HG03103 (cell line): ENCODE measurements at regions not wholly inside any gene's neighbourhood (a gene's known extent, or its start where the extent isn't known, plus 50 kb on each side); places are given as distances from the start of the nearest gene placed in this dataset.
"Not testable (repeated sequence)": the region's sequence is repeated elsewhere in the genome, so short reads cannot be mapped to it uniquely, and the experiment has no call there.

ENCODE experiments used
- ATAC-seq: cut with Tn5 transposase; IDR thresholded peaks from one replicate; pipeline ENCODE4 v1.9.1; 2021; ENCODE audit warnings: low read depth; ENCODE audit not compliant: unreplicated experiment

GRCh38 chr4:114226968-114227760, 247.7 kb upstream of the ARSJ start:
- no peak for ATAC-seq

DNA sequence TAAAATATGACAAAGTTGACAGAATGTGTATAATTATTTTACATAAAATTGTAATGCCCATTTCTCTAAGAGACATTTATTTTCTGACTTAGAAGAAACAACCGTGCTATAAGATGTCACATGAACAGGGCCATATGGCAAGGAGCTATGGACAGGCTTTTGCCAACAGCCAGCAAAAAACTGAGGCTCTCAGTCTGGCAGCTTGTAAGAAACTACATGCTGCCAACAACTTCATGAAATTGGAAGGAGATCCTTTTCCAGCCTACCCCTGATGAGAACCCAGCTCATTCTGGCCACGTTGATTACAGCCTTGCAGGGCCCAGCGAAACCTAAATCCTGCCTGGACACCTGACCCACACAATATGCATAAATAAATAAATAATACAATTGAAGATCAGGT, 250.3 kb upstream of the ARSJ start:
- no peak for ATAC-seq

- no peak for ATAC-seq
Measured at GRCh38 chr4:114236171-114236769, 256.8 kb upstream of the ARSJ start.

DNA sequence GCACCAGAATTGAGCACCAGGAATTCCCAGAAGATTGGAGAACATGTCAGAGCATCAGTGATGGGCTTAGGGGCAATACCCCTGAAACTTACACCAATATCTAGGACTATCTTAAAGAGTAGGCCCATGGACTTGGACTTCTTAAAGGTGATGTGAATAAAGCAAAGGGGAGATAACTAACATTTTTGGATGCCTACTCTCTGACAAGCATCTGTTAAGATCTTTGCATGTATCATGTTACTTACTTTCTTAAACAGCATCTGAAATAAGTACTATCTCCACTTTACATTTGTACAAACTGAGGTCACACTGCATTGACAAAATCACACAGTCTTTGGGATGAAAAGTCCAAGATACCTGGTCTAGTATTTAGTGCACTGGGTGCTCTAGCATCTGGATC, 258.6 kb upstream of the ARSJ start:
- ATAC-seq, result no peak

DNA sequence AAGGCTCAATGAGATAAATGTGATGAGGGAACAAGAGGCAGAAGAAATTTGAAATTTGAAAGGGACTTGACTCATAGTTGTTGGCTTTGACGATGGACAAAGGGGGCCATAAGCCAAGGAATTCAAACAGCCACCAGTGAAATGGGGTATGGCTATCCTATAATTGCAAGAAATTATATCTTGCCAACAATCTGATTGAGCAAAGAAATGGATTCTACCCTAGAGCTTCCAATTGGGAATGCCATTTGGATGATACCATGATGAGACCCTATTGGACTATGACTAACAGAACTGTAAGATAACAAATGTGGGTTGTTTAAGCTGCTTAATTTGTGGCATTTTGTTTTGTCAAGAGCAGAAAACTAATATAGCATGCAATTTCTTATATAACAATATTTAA, 270.1 kb upstream of the ARSJ start:
- ATAC-seq, result no peak

- no peak for ATAC-seq
Measured at GRCh38 chr4:114249976-114250375, 270.5 kb upstream of the ARSJ start.

DNA sequence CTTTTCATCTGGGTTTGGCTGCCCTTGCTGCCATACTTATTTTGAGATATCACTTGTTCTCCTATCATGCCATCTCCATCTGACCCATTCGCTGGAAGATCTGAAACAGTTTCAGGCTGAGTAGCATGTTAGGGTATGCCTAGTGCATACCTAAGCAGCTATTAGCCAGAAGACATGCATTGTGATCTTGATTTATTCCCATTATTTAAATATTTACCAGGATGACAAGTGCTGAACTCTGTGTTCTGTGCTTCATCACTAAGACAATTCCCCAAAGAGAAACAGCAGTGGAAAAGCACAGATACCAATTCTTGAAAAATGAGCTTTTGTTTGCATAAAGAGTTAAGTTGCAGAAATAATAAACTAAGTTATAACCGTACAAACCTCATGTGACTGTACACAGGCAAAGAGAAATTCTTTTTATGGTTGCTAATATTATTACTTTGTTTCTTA, 271.0 kb upstream of the ARSJ start:
- no peak for ATAC-seq

GRCh38 chr4:114251020-114251419, 271.6 kb upstream of the ARSJ start:
- no peak for ATAC-seq

- ATAC-seq, result no peak
Measured at GRCh38 chr4:114252499-114252898, 273.1 kb upstream of the ARSJ start.

- no peak for ATAC-seq
Measured at GRCh38 chr4:114257501-114257900, 278.1 kb upstream of the ARSJ start.

GRCh38 chr4:114262421-114262820, 283.0 kb upstream of the ARSJ start:
- ATAC-seq, result not testable (repeated sequence)

DNA sequence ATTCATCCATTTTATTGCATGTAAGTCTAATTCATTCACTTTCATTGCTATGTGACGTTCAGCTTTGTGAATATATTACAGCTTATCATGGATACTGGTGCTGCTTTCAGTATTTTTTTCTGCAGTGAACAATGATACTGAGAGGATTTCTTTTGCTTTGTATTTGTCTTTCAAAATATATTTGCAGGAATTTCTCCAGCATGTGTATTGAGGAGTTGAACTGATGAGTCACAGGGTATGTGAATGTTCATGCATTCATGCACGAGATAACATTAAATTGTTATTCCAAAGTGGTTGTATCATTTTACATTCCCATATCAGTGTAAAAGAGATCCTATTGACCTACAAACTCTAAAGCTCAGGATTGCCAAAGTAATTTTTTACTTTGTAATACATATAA, 283.8 kb upstream of the ARSJ start:
- ATAC-seq, result no peak

- no peak for ATAC-seq
Measured at GRCh38 chr4:114264452-114264851, 285.0 kb upstream of the ARSJ start.

DNA sequence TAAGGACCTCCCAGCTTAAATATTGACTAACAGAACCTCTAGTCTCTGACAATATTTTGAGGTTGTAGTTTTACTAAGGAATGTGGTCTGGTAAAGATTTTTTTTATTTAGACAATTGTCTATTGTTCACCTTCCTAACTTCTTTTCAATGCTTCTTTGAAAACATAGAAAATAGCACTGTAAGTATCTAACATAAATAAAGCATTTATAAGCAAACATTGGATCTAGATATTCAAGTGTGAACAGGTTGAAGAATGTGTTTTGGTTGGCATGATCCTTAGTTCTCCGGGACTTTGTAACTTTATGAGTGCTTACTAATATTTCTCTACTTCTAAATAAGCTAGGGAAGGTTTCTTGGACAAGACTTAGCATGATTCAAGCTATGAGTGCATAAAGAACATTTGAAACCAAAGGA, 285.4 kb upstream of the ARSJ start:
- ATAC-seq, result no peak

- ATAC-seq, result no peak
Measured at GRCh38 chr4:114265342-114265741, 285.9 kb upstream of the ARSJ start.

DNA sequence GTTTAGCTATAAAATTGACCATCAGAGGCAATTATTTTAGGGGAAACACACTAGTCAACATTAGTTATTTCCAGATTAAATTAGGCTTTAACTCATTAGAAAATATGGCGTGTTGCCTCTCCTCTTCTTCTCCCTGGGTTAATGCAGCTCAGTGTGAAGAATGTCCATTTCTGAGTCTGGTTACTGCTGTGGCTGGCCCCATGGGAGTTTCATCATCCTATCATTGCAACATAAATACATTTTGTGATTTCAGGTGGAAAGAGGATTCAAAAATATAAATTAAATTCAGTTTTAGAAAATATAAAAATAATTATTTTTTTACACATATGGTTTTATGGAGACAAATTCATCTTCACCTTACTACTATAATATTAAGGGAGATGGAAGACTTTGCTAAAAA, 288.5 kb upstream of the ARSJ start:
- ATAC-seq, result no peak

GRCh38 chr4:114271031-114271430, 291.6 kb upstream of the ARSJ start:
- no peak for ATAC-seq

DNA sequence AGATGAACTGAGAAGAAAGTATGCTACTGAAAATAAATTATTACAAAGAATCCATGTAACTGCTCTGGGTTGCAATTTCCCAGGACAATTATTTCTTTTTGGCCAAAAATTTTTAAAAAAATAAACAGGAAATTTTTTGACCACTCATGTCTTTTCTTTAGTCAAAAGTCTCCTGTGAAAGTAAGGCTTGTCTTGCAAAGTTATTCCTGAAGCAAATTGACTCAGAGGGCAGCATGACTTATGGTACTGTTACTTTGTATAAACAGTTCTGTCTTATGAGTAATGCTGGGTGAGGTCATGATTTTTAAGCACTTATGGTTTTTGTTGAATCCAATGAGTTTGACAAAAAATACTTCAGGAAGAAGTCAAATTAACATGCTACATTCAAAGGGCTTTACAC, 292.8 kb upstream of the ARSJ start:
- ATAC-seq, result no peak

DNA sequence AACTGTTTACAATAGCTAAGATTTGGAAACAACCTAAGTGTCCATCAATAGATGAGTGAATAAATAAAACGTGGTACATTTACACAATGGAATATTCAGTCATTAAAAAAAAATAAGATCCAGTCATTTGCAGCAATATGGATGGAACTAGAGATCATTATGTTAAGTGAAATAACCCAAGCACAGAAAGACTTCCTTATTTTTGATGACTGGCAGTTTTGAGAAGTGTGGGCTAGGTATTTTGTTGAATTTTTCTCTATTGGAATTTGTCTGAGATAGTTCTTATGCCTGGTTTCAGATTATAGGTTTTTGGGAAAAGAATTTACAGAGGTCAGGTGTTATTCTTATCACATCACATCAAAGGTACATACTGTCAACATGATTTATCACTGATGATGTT, 293.8 kb upstream of the ARSJ start:
- ATAC-seq, result no peak

DNA sequence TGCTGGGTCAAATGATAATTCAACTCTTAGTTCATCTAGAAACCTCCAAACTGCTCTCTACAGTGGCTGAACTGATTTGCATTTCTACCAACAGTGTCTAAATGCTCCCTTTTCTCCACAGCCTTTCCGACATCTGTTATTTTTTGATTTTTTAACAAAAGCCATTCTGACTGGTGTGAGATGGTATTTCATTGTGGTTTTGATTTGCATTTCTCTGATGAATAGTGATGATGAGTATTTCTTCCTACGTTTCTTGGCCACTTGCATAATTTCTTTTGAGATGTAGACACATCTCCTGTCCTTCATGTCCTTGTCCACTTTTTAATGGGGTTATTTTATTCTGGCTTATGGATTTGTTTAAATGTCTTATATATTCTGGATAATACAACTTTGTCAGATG, 298.2 kb upstream of the ARSJ start:
- no peak for ATAC-seq

- no peak for ATAC-seq
Measured at GRCh38 chr4:114279066-114279465, 299.6 kb upstream of the ARSJ start.

DNA sequence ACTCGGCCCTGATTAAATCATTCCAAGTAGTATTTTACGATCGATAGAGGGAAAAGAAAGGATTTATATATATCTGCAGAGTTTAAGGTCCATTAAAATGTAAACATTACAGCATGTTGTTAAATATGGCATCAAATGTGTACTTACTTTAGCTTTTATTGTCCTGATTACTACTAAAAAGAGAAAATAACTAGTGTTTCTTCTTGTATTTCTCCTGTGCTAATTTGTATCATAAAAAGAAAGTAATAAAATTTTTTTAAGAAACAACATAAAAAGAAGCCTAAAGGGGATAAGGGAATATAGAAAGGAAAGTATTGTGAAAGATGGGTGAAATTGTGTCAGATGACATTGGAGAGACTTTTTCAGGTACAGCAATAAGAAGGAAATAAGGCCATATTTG, 300.3 kb upstream of the ARSJ start:
- no peak for ATAC-seq
